H1 (cell line): ENCODE measurements at regions not wholly inside any gene's neighbourhood (a gene's known extent, or its start where the extent isn't known, plus 50 kb on each side); places are given as distances from the start of the nearest gene placed in this dataset.

ENCODE experiments used
- CHD1 ChIP-seq: IDR thresholded peaks from 2 replicates; pipeline ENCODE4 v1.6.1; 2012; ENCODE audit warnings: low read depth, low read length, improper control_type of control experiment
- CTBP2 ChIP-seq: IDR thresholded peaks from 2 replicates; pipeline ENCODE4 v1.7.0; 2011; ENCODE audit warnings: borderline replicate concordance, mild to moderate bottlenecking, moderate library complexity, mixed read lengths, low read length; ENCODE audit not compliant: insufficient read depth, insufficient read length
- TCF12 ChIP-seq: IDR thresholded peaks from 2 replicates; pipeline ENCODE4 v1.6.1; 2011; ENCODE audit warnings: low read depth, mild to moderate bottlenecking, low read length
- ZNF274 ChIP-seq: IDR thresholded peaks from 2 replicates; pipeline ENCODE4 v1.7.0; 2012; ENCODE audit warnings: low read length, borderline replicate concordance; ENCODE audit errors: extremely low read depth
- TF ChIP-seq, protein P1 (sequence below): IDR thresholded peaks from 2 replicates; pipeline ENCODE4 v1.6.1; 2012; ENCODE audit warnings: inconsistent platforms

DNA sequence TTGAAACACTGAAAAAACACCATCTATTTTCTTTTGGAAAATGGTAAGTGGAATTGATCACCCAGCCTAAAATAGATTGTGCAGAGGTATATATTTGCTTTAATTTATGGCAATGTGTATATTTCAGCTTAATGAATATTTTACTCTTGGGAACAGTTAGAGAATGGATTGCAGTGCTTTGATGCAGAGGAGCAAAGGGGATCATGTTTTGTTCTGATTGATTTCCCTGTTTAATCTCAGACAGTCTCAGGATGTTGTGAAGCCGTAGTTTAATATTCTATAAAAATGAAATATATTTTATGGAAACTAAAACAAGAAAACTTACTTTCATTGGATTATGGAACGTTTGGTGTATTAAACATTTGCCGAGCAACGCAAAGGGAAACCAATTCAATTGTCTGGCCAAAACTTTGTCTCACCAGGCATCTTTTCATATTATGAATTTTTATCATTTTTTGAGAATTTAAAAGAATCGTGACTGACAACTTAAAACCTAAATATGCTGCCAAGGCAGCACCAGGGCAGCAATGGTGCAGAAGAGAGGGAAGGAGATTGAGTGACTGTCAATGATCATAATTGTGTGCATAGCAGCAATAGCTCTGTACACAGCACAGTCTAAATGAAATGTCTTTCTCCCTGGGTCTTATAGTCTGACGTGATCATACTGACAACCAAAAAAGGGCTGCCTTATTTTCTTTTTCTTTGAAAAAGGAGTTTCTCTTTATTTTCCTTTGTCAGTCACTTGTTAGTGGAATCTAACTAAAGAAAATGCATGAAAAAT is 105.5 kb upstream of the EPHA7 start (continued):
- TF ChIP-seq, protein P1, sequence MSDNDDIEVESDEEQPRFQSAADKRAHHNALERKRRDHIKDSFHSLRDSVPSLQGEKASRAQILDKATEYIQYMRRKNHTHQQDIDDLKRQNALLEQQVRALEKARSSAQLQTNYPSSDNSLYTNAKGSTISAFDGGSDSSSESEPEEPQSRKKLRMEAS = no peak
- TF ChIP-seq CTBP2 = no peak
- TF ChIP-seq TCF12 = no peak
- TF ChIP-seq ZNF274 = no peak
- TF ChIP-seq CHD1 = no peak
